Neural cell (in vitro differentiated cells): ENCODE measurements at regions not wholly inside any gene's neighbourhood (a gene's known extent, or its start where the extent isn't known, plus 50 kb on each side); places are given as distances from the start of the nearest gene placed in this dataset.

Source experiments
- EZH2 ChIP-seq: fragments of 200-600, 300-800 bp; shearing (Covaris generic), sonication (generic); IDR thresholded peaks from 2 replicates; pipeline ENCODE4 v1.6.1; 2014; ENCODE audit warnings: antibody characterized with exemption, low read length, borderline replicate concordance, mild to moderate bottlenecking; ENCODE audit not compliant: insufficient read depth, poor library complexity, severe bottlenecking
- POLR2AphosphoS5 ChIP-seq: IDR thresholded peaks from 2 replicates; pipeline ENCODE4 v1.6.1; 2012
- RAD21 ChIP-seq: fragments of 450-650 bp; conservative IDR thresholded peaks from 2 replicates; pipeline ENCODE4 v1.6.1; 2014; ENCODE audit warnings: antibody characterized with exemption, mild to moderate bottlenecking, moderate library complexity
- TAF1 ChIP-seq: IDR thresholded peaks from 2 replicates; pipeline ENCODE4 v1.6.1; 2012; ENCODE audit warnings: low read depth
- TF ChIP-seq, protein P1 (sequence below): fragments of 450-650 bp; IDR thresholded peaks from 2 replicates; pipeline ENCODE4 v1.5.1; 2014; ENCODE audit warnings: antibody characterized with exemption, mild to moderate bottlenecking, moderate library complexity; ENCODE audit not compliant: poor library complexity, severe bottlenecking

DNA sequence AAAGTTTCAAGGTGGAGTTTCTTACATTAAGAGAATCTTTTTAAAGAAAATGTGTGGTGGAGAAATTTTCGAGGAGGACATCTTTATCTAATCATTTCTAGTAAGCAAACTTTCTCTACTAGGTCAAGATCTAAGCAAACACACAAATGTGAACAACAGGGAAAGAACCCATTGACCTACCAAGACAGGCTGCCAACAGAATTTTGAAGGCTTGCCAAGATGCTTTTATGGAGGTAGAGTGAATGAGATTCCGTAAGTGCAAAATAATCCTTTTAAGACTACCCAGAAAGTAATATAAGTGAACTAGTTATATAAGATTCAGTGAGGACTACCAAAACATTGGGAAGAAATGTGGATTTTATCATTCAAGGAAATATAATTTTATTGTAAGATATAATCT lies 357.1 kb upstream of the PDE3A start:
- TF ChIP-seq EZH2 (no peak), POLR2AphosphoS5 (no peak), TAF1 (no peak), RAD21 (no peak)
- TF ChIP-seq, protein P1, sequence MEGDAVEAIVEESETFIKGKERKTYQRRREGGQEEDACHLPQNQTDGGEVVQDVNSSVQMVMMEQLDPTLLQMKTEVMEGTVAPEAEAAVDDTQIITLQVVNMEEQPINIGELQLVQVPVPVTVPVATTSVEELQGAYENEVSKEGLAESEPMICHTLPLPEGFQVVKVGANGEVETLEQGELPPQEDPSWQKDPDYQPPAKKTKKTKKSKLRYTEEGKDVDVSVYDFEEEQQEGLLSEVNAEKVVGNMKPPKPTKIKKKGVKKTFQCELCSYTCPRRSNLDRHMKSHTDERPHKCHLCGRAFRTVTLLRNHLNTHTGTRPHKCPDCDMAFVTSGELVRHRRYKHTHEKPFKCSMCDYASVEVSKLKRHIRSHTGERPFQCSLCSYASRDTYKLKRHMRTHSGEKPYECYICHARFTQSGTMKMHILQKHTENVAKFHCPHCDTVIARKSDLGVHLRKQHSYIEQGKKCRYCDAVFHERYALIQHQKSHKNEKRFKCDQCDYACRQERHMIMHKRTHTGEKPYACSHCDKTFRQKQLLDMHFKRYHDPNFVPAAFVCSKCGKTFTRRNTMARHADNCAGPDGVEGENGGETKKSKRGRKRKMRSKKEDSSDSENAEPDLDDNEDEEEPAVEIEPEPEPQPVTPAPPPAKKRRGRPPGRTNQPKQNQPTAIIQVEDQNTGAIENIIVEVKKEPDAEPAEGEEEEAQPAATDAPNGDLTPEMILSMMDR, result no peak
